Right kidney (tissue), 1 donor: ENCODE measurements at regions not wholly inside any gene's neighbourhood (a gene's known extent, or its start where the extent isn't known, plus 50 kb on each side); places are given as distances from the start of the nearest gene placed in this dataset.

Experiments used
- DNase-seq: peaks from one replicate; pipeline ENCODE4 v3.0.0-alpha.2; 2016

GRCh38 chr9:121569266-121569648 lies 69.6 kb upstream of the GGTA1 start:
- no peak for DNase-seq

GRCh38 chr9:121572581-121572980 lies 72.9 kb upstream of the GGTA1 start:
- no peak for DNase-seq

DNA sequence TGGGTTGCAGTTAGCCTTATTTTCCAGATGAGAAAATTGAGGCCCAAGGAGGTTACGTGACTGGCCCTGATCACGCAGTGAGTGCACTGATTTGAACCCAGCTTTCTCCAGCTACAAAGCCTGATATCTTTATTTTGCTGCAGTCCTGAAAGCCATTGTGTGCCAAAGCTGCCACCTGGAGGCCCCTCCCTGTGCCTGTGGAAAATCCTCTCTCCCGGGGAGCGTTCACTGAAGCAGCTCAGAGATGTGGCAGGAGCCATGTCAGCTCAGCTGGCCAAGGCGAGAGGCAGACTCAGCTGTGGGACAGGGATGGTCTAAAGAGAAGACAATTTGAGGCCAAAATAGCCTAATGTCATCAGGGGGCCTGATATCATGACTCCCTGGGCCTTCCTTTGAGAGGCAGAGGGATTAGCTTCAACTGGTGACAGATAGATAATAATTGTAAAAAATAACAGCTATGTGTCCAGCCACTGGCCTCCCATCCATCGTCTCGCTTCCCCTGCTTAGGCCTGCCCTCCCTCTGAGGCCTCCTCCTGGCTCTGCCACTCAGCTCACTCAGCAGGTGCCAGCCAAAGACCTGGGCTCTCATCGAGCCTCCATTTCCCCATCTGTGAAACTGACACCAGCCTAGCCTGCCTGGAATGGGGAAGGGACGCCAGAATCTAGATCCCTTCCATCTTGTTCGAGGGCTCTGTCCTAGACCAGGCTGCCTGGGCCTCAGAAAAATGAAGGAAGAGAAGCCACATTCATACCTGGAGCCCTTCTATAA lies 74.3 kb upstream of the GGTA1 start:
- DNase-seq = no peak

DNA sequence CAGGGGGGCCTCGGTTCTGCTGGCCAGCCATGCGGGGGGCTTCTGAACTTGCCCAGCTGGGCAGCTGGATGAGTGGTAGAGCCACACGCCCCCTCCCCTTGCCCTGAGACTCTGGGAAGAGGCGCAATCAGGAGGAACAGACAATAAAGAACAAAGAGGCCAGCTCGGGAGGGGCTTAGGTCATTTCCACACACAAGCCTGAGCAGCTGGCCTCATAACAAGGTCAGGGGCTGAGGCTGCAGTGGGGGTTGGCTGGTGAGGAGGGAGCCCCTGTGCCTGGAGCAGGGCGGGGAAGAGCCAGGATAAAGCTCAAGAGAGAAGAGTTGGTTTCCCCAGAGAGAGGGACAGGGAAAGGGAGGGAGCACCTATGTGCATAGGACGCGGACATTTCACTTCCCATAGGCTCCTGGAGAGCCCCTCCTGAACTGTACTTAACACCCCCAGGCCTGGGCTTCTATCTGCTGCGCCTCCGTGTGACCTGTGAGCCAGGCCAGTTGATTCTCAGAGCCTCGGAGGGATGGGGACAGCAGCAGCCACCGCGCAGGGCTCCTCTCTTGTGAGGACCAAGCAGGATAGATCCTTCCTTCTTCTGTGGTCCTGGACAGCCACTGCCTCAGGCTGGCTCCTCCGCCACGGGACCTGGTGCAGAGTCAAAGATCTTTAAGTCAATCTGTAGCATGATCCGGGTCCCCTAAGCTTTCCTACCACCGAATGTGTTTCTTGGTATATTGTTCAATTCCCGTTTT lies 75.3 kb upstream of the GGTA1 start:
- no peak for DNase-seq

GRCh38 chr9:121576281-121577075 lies 75.0 kb upstream of the DAB2IP start:
- DNase-seq = no peak

DNA sequence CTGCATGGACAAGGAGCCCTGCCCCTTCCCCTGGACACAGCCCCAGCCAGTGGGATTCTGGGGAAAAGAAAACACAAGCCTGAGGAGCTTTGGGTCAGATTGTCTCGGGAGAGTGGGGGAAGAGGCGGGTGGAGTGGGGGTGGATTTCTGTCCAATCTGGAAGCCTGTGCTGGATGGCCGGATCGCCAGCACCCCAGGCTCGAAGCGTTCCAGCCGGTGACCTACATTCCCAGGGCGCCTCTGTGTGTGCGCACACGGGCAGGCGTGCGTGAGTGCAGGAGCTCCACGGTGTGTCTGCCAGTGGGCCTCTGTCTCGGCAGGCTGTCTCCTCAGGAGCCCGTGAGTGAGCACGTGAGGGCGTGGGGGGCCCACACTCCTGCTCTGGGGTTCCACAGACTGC lies 74.3 kb upstream of the DAB2IP start:
- no peak for DNase-seq

- DNase-seq = no peak
These were observed 73.9 kb upstream of the DAB2IP start for GRCh38 chr9:121577572-121577971.

GRCh38 chr9:121581786-121582600 lies 69.4 kb upstream of the DAB2IP start:
- no peak for DNase-seq

DNA sequence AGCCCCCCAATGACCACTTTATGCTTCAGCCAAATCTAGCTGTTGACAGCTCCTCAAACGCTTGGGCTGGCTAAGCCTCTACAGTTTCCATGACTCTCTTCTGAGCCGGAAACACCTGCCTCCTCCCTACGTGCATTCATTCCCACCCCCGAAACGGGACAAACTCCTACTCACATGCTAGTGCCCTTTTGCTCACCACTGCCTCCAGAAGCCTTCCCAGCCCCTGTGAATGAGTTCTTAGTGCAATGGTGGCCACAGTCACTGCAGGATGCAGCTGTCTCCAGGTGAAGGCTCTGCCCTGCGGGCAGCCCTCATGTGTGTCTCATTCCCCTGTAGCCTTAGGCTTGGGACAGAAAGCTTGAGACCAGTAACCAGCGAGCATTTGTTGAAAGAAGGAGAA lies 68.8 kb upstream of the DAB2IP start:
- DNase-seq = no peak

- no peak for DNase-seq
These were observed 67.0 kb upstream of the DAB2IP start for GRCh38 chr9:121584421-121584820.

DNA sequence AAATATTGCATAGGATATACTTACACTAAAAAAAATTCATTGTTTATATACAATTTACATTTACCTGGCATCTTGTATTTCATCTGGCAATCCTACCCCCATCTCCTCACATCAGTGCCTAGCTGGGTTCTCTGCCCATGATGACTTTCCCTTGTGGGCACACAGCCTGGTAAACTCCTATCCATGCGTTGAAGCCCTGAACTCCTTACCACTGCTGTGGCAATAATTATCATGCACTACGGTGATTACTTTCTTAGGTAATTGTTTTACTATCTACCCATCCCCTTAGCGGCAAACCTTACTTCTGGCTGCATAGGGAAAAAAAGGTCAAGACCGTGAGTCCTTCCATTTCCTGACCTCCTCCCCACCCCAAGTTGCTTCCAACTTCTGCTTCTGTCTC lies 63.6 kb upstream of the DAB2IP start:
- no peak for DNase-seq

DNA sequence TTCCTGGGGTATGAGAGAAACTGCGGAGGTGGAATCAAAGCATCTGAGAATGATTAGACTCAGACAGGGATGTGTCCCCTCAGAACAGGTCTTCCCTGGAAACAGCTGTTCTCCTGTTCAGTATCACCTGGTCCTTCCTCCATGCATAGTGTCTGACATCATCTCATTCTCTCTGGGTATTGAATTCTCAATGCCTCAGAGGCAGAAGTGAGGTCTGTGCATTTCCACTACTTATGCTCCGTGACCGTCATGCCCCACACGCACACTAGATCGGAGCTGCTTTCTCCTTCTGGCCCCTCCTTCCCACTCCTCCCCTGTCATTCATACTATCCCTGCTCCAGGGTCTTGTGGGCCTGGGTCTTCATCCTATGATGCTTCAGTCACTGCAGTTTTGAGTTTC lies 61.4 kb upstream of the DAB2IP start:
- DNase-seq = no peak

DNA sequence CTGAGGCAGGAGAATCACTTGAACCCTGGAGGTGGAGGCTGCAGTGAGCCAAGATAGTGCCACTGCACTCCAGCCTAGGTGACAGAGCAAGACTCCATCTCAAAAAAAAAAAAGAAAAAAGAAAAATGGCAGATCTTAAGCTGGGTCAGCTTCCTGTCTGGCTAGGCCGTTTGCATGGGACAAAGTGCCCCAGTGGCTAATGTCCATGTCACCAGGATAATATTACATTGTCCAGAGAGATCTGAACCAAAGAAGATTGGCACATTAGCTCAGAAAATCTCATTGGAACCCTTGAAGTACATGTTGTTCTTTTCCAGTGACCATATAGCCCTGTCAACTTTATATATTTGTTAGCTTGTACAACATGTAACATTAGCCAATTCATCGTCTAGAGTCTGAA lies 59.2 kb upstream of the DAB2IP start:
- DNase-seq = no peak

GRCh38 chr9:121593066-121593465 lies 58.4 kb upstream of the DAB2IP start:
- DNase-seq = no peak

DNA sequence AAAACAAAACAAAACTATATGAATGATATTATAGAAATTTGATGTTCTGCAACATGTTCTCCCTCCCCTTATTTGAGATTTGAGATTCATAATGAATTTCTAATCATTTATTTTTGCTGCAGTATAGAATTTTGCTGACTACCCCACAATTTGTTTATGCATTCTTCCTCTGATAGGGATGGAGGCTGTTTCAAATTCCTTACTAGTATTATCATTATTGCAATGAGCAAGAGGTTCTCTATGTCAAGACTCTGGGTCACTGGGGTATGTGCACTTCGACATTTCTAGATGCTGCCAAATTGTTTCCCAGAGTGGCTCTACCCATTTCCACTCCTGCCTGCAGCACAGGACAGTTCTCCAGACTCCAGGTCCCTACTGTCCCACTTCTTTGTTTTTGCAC lies 54.9 kb upstream of the DAB2IP start:
- DNase-seq = no peak

DNA sequence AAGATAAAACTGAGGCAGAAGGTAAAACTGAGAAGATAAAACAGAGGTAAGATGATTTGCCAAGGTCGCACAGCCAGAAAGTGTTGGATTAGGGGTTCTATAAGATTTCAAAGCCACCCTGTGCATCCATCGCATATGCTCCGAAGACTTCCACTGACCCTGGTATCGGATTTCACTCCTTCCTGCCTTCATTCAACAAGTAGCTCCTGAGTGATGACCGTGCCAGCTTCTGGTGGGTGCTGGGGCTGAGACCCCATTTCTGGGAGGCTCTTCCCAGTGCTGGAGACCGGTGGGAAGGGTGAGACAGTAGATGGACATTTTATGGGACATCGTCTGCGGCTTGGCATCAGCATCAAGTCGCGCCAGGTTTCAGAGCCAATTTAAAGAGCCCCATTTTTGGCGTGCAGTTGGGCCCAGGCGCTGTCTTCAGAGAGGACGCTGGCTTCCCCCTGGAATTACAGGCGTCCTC lies 53.7 kb upstream of the DAB2IP start:
- DNase-seq = no peak

DNA sequence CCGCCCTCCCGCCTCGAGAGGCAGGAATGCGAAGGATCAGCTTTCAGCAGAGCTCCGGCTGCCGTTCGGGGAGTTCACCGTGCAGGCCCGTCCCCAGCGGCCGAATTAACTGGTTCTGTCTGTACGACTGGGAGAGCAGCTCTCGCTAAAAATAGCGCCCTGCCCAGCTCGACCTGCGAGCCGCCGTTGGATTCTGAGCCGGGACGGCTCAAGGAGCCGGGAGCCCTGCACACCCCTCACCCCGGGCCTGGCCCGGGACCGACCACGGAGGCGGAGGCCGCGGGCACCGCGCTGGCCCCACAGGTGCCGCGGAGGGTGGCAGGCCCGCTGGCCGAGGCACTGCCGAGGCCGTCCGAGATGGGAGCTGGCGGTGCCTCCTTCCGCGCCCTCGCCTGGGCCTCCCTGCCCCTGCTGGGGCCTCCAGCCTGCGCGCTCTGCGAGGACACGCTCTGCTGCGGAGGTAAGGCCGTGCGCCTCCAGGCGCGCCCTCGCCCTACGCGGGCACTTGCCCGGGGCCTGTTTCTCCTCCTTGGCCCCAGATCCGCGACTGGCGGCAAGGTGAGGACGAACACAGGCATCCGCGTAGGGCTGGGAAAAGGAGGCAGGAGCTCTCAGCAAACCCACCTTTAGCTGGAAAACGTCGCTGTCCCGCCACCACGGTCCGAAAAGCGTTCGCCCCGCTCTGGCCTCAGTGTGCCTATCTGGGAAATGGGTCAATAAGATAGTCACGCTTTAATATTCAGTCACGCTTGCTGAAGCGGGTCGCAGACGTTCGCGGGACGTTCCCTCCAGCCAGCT lies 53.1 kb upstream of the DAB2IP start:
- peak; percentile 97 for DNase-seq

- DNase-seq = peak; percentile 85
These were observed 52.2 kb upstream of the DAB2IP start for GRCh38 chr9:121598965-121599871.

- DNase-seq = peak; percentile 27
These were observed 51.4 kb upstream of the DAB2IP start for GRCh38 chr9:121599872-121600585.

DNA sequence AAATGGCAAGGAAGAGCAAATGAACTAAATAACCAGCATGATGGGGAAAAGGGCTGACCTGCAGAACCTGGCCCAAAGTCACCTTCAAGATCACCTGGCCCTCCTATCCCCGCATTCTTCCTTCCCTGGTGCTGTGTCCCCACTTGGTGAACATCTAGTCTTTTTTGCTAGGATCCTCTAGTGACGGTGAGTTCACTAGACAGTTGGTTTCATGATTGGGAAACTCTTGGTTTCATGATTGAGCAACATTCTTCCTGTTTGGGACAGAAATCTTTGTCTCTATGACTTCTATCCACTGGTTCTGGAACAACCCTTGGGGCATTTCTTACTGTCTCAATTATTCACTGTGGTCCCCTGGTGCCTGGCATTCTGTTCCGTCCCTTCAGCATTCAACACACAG lies 50.2 kb upstream of the DAB2IP start:
- DNase-seq = no peak
